ENCODE measurements at regions not wholly inside any gene's neighbourhood (a gene's known extent, or its start where the extent isn't known, plus 50 kb on each side); places are given as distances from the start of the nearest gene placed in this dataset.

GRCh38 chr4:129971419-129971818 is 875.5 kb downstream of the C4orf33 start:
- no peak overlapping the region for H3K27ac ChIP-seq
- no peak for TF ChIP-seq CTCF (conservative IDR thresholded peaks at IDR 0.05)

GRCh38 chr4:129972257-129972656 is 876.3 kb downstream of the C4orf33 start:
- H3K27ac ChIP-seq = no peak overlapping the region
- TF ChIP-seq CTCF (conservative IDR thresholded peaks at IDR 0.05) = no peak

GRCh38 chr4:129974730-129975129 is 878.8 kb downstream of the C4orf33 start:
- H3K27ac ChIP-seq = no peak overlapping the region
- no peak for TF ChIP-seq CTCF (conservative IDR thresholded peaks at IDR 0.05)

GRCh38 chr4:129978315-129978714 is 882.4 kb downstream of the C4orf33 start:
- H3K27ac ChIP-seq = no peak overlapping the region
- TF ChIP-seq CTCF (conservative IDR thresholded peaks at IDR 0.05) = no peak

- TF ChIP-seq CTCF (conservative IDR thresholded peaks at IDR 0.05) = no peak
- no peak overlapping the region for H3K27ac ChIP-seq
Observed at GRCh38 chr4:129988957-129989356, 893.0 kb downstream of the C4orf33 start.

GRCh38 chr4:129994715-129995114 is 898.8 kb downstream of the C4orf33 start:
- H3K27ac ChIP-seq = no peak overlapping the region
- TF ChIP-seq CTCF (conservative IDR thresholded peaks at IDR 0.05) = no peak

- TF ChIP-seq CTCF (conservative IDR thresholded peaks at IDR 0.05) = no peak
- H3K27ac ChIP-seq = no peak overlapping the region
Observed at GRCh38 chr4:129998436-129999150, 902.6 kb downstream of the C4orf33 start.

All from VCaP (cell line).